HuH-7.5 (cell line): ENCODE measurements at regions not wholly inside any gene's neighbourhood (a gene's known extent, or its start where the extent isn't known, plus 50 kb on each side); places are given as distances from the start of the nearest gene placed in this dataset.

ENCODE experiments used
- DNase-seq: peaks from one replicate; pipeline ENCODE4 v3.0.0; 2011; ENCODE audit warnings: low spot score

- no peak for DNase-seq
Measured at GRCh38 chr3:116929505-116930222, 220.1 kb downstream of the TUSC7 start.

DNA sequence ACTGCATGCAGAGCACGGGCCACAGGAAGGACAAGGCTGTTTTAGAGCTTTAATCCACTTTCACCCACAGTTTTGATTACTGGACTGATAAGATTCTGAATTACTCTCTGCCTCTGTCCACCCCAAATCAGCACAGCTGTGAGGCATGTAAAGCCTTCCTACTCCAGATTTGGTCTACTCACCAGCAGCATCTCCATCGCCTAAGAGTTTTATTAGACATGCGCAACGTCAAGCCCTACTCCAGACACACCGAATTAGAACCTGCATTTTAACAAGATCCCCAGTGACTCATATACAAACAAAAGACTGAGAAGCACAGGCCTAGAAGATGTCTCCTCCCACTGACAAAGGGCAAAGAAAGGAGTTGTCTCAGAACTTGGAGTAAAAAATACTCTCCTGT, 221.2 kb downstream of the TUSC7 start:
- DNase-seq: no peak

DNA sequence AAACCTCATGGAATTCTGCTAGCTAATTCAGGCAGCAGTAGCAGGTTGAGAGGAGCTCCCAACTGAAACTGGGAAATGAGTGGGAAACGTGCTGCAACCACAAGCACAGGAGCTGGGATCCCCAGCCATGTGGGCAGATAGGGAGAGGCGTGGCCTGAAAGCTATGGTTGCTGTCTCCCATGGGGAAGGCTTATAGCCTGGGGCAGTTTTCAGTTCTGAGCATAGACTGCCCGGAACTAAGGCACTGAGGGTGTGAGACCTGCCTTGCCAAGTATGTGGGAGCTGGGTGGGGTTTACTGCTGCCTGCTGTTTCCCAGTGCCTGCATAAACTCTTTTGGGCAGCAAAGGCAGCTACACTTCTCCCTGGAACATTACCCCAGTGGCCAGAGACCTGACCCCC, 229.5 kb downstream of the TUSC7 start:
- DNase-seq: no peak

GRCh38 chr3:116939550-116939949, 230.0 kb downstream of the TUSC7 start:
- DNase-seq: no peak

DNA sequence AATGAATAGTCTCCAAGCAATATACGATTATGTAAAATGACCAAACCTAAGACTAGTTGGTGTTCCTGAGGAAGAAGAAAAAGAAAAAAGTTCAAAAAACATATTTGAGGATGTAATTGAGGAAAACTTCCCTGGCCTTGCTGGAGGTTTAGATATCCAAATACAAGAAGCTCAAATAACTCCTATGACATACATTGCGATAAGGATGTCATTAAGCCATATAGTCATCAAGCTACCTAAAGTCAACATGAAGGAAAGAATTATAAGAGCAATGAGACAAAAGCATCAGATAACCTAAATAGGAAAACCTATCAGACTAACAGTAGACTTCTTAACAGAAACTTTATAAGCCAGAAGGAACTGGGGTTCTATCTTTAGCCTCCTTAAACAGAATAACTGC, 231.1 kb downstream of the TUSC7 start:
- DNase-seq: no peak

- no peak for DNase-seq
Measured at GRCh38 chr3:116946376-116946775, 236.8 kb downstream of the TUSC7 start.

DNA sequence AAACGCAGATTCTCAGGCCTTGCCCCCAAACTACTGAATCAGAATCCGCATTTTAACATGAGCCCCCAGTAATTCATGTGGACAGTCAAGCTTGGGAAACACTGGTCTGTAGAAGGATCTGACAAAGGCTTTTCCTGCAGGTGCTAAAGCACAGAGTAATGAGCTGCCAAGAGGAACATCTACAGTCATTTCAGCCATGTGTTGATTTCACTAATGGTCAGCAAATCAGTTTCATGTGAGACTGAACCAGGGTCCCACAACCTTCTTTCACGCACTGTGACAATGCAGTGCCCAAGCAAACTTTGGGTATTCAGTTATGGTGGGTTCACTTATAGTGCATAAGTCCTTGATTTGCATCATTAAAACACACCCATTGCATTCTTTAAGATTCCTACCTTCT, 237.6 kb downstream of the TUSC7 start:
- DNase-seq: no peak

DNA sequence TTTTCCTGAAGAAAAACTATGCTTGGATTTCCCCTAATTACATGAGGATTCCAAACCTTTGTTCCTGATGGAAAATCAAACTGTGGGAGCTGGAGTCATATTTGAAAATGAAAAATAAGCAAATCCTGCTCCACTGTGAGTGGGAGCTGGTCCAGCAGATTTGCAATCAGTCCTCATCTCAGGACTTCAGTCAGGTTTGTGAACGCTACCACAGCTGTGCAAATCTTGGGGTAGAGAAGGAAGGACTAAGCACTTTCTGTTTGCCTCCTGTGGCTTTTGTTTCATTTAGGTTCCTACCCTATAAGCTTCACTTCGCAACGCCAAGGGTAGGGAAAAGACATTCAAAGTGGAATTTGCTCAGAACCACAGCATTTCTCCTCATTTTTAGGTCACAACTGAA, 238.2 kb downstream of the TUSC7 start:
- DNase-seq: no peak

GRCh38 chr3:116950301-116951055, 240.9 kb downstream of the TUSC7 start:
- DNase-seq: no peak

DNA sequence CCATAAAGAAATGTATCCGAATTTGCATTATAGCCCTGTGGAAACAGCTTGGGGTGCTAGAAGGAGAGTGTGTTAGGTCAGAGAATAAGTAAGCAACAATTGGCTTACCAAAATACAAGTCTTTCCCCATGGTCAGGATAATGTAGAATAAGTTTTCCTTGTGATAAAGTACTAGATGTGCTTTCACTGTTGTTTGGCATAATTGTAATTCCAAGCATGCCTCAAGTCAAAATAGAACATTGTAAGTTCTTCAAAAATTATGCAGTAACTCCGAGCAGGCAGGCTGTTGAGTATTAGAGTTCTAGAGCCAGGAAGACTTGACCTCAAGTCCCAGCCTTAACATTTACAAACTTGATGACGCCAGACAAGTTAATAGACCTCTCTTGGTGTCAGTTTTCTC, 242.0 kb downstream of the TUSC7 start:
- DNase-seq: no peak

DNA sequence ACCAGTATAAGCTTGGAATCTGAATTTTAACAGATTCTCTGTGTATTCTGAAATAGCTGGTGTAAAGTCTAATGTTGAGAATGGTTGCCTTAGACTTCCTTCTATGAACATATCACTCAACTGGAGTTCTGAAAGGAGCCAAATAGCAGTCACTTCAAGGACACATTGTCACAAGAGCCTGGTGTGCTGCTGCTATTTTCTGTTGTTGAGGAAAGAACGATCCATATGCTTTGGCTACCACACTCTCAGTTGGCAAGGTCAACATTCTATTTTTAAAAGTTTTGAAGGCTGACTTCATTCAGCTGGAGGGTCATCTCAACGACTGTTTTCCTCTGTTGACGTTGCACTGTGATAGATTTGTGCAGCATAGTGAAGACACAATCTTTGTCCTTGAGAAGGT, 248.7 kb downstream of the TUSC7 start:
- DNase-seq: no peak

GRCh38 chr3:116961106-116961505, 251.5 kb downstream of the TUSC7 start:
- DNase-seq: no peak

- no peak for DNase-seq
Measured at GRCh38 chr3:116963802-116964201, 254.2 kb downstream of the TUSC7 start.

GRCh38 chr3:116966649-116967048, 257.1 kb downstream of the TUSC7 start:
- no peak for DNase-seq

DNA sequence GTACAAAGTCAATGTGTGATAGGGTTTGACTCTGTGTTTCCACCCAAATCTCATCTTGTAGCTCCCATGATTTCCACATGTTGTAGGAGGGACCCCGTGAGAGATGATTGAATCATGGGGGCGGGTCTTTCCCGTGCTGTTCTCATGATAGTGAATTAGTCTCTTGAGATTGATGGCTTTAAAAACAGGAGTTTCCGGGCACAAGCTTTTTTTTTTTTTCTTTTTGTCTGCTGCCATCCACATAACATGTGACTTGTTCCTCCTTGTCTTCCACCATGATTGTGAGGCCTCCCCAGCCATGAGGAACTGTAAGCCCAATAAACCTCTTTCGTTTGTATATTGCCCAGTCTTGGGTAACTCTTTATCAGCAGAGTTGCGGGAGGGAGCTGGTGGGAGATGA, 259.6 kb downstream of the TUSC7 start:
- no peak for DNase-seq

GRCh38 chr3:116969646-116970045, 260.1 kb downstream of the TUSC7 start:
- DNase-seq: no peak

GRCh38 chr3:116971531-116971930, 262.0 kb downstream of the TUSC7 start:
- DNase-seq: no peak

DNA sequence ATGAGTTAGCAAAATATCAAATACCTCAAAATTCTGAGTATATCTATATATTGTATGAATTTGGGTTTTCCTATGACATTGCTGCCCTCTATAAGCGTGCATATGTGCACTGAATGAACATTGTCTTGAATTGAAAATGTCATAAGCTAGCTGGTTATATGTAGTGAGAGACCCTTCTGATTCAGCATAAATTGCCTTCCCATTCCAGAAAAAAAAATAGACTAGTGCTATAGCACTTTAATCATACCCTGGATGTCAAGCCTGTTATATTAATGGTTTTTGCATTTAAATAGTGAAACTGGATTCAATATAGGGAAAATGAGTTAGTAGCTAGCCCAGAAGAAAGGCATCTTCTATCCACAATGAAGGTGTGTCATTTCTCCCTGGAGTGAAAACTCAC, 265.1 kb downstream of the TUSC7 start:
- no peak for DNase-seq

DNA sequence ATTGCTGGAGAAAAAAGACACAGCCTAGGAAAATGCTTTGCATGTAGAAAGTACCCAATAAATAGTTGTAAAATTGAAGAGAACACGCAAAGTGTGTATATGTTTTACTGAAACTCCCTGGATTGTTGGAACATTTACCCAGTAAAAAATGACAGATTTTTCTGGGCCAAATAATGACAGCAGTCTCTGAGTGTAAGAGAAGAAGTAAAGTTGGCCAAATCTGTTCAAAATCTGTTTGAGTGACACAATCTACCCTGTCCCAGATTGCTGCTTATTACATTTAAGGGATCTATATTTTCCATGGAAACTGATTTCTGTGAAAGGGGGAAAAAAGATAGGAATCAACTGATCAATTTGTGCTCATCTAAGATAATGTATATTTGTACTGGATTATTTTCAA, 267.9 kb downstream of the TUSC7 start:
- no peak for DNase-seq

- DNase-seq: no peak
Measured at GRCh38 chr3:116980099-116980498, 270.5 kb downstream of the TUSC7 start.

DNA sequence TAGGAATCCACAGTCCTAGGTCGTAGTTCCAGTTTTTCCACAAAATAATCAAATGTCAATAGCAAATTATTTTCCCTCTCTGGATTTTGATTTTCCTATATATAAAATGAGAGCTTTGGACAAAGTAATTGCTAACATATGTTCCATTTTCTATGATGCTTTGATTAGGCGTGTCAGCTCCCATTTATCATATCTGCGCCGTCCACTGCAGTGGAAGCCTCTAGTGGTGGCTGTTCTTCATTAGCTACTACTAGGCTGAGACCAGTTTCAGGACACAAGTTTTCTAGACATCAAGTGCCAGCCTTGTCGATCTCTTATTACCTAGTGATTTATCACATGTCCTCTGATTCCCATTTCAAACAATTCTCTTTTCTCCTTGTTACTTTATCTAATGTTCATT, 271.5 kb downstream of the TUSC7 start:
- no peak for DNase-seq

- no peak for DNase-seq
Measured at GRCh38 chr3:116984301-116984700, 274.7 kb downstream of the TUSC7 start.

- no peak for DNase-seq
Measured at GRCh38 chr3:116994351-116994879, 284.8 kb downstream of the TUSC7 start.

DNA sequence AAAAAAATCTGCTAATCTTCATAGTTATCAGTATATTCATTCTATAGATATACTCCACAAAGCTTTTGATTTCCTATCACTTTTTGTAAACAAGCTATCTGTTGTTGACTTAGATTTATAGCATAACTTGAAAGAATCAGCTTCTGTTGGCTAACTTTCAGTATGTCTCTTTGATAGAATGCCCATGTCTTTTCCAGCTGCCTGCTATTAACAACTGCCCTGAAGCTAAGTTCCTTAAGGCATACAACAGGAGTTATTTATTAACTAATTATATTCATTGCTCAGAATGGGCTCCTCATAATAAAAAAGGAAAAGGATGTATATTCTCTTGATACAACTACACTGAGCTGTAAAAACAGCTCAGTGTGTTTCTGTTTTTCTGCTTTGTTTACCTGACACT, 293.9 kb downstream of the TUSC7 start:
- no peak for DNase-seq
